ENCODE measurements at regions not wholly inside any gene's neighbourhood (a gene's known extent, or its start where the extent isn't known, plus 50 kb on each side); places are given as distances from the start of the nearest gene placed in this dataset.
A peak's percentile ranks its signal among the peaks of the same experiment; 100 is the strongest.

GRCh38 chr1:239879321-239880170, 212.1 kb upstream of the FMN2 start:
- DNase-seq (ENCODE audit: low read depth): no peak

GRCh38 chr1:239882967-239883366, 208.7 kb upstream of the FMN2 start:
- no peak for DNase-seq (ENCODE audit: low read depth)

GRCh38 chr1:239884796-239885195, 206.9 kb upstream of the FMN2 start:
- DNase-seq (ENCODE audit: low read depth): peak; percentile 10

GRCh38 chr1:239886266-239886665, 205.4 kb upstream of the FMN2 start:
- DNase-seq (ENCODE audit: low read depth): no peak

- no peak for DNase-seq (ENCODE audit: low read depth)
Observed at GRCh38 chr1:239888639-239889038, 203.0 kb upstream of the FMN2 start.

- no peak for DNase-seq (ENCODE audit: low read depth)
Observed at GRCh38 chr1:239891621-239892358, 199.9 kb upstream of the FMN2 start.

GRCh38 chr1:239892602-239893001, 199.1 kb upstream of the FMN2 start:
- DNase-seq (ENCODE audit: low read depth): no peak

- no peak for DNase-seq (ENCODE audit: low read depth)
Observed at GRCh38 chr1:239893127-239893731, 198.5 kb upstream of the FMN2 start.

- no peak for DNase-seq (ENCODE audit: low read depth)
Observed at GRCh38 chr1:239896569-239896968, 195.1 kb upstream of the FMN2 start.

GRCh38 chr1:239896980-239897379, 194.7 kb upstream of the FMN2 start:
- no peak for DNase-seq (ENCODE audit: low read depth)

- no peak for DNase-seq (ENCODE audit: low read depth)
Observed at GRCh38 chr1:239897458-239897857, 194.2 kb upstream of the FMN2 start.

GRCh38 chr1:239898062-239898730, 193.5 kb upstream of the FMN2 start:
- DNase-seq (ENCODE audit: low read depth): peak; percentile 78

- DNase-seq (ENCODE audit: low read depth): no peak
Observed at GRCh38 chr1:239899747-239900146, 191.9 kb upstream of the FMN2 start.

GRCh38 chr1:239906394-239906793, 185.3 kb upstream of the FMN2 start:
- no peak for DNase-seq (ENCODE audit: low read depth)

GRCh38 chr1:239909898-239910297, 181.8 kb upstream of the FMN2 start:
- DNase-seq (ENCODE audit: low read depth): peak; percentile 50

GRCh38 chr1:239912471-239912870, 179.2 kb upstream of the FMN2 start:
- peak; percentile 19 for DNase-seq (ENCODE audit: low read depth)

- DNase-seq (ENCODE audit: low read depth): no peak
Observed at GRCh38 chr1:239913141-239913585, 178.5 kb upstream of the FMN2 start.

GRCh38 chr1:239914751-239915231, 176.9 kb upstream of the FMN2 start:
- DNase-seq (ENCODE audit: low read depth): peak; percentile 71

- no peak for DNase-seq (ENCODE audit: low read depth)
Observed at GRCh38 chr1:239918634-239919033, 173.0 kb upstream of the FMN2 start.

GRCh38 chr1:239920214-239920613, 171.5 kb upstream of the FMN2 start:
- DNase-seq (ENCODE audit: low read depth): no peak

GRCh38 chr1:239922778-239923522, 168.7 kb upstream of the FMN2 start:
- DNase-seq (ENCODE audit: low read depth): no peak
